ENCODE measurements at regions not wholly inside any gene's neighbourhood (a gene's known extent, or its start where the extent isn't known, plus 50 kb on each side); places are given as distances from the start of the nearest gene placed in this dataset.

- TF ChIP-seq CTCF (IDR thresholded peaks at IDR 0.05) (no peak), ZFX (IDR thresholded peaks at IDR 0.05; ENCODE audit: borderline replicate concordance) (no peak)
These were observed 297.7 kb upstream of the WWC1 start for GRCh38 chr5:167993771-167994170.
